Adrenal gland (tissue), 5 donors: ENCODE measurements at regions not wholly inside any gene's neighbourhood (a gene's known extent, or its start where the extent isn't known, plus 50 kb on each side); places are given as distances from the start of the nearest gene placed in this dataset.

Experiments
- POLR2A ChIP-seq, 2 donors: fragments of 450-650 bp; IDR thresholded peaks; one replicate each; pipeline ENCODE4 v1.6.1; 2017; ENCODE audit warnings: antibody characterized with exemption in 2 of 2, mild to moderate bottlenecking in 2 of 2, moderate library complexity in 1 of 2
- TF ChIP-seq, protein P1 (sequence below), 6 experiments: fragments of 450-650 bp in 4 of 6; fragments of 200-600 bp in 2 of 6; sonication (generic) in 1 of 6; IDR thresholded peaks; 1 replicate in 5 of 6; 2 replicates in 1 of 6; pipeline versions ENCODE4 v1.5.1 to v1.8.0; 2016 to 2021; ENCODE audit warnings: antibody characterized with exemption in 6 of 6, mild to moderate bottlenecking in 2 of 6, moderate library complexity in 1 of 6
- donor health status: DM: no; HTN: no; CAD: no.

- TF ChIP-seq, protein P1, sequence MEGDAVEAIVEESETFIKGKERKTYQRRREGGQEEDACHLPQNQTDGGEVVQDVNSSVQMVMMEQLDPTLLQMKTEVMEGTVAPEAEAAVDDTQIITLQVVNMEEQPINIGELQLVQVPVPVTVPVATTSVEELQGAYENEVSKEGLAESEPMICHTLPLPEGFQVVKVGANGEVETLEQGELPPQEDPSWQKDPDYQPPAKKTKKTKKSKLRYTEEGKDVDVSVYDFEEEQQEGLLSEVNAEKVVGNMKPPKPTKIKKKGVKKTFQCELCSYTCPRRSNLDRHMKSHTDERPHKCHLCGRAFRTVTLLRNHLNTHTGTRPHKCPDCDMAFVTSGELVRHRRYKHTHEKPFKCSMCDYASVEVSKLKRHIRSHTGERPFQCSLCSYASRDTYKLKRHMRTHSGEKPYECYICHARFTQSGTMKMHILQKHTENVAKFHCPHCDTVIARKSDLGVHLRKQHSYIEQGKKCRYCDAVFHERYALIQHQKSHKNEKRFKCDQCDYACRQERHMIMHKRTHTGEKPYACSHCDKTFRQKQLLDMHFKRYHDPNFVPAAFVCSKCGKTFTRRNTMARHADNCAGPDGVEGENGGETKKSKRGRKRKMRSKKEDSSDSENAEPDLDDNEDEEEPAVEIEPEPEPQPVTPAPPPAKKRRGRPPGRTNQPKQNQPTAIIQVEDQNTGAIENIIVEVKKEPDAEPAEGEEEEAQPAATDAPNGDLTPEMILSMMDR (IDR thresholded peaks at IDR 0.05) = no peak
- no peak for TF ChIP-seq POLR2A (IDR thresholded peaks at IDR 0.05)
Observed at GRCh38 chr12:19916974-19917373, 451.4 kb upstream of the PDE3A start.
